ENCODE measurements at regions not wholly inside any gene's neighbourhood (a gene's known extent, or its start where the extent isn't known, plus 50 kb on each side); places are given as distances from the start of the nearest gene placed in this dataset.

- H3K9me3 Mint-ChIP-seq (ENCODE audit: insufficient read depth), result peaks cover 2% of the 10 kb centered on the region
- Histone ChIP-seq H4K20me1 (ENCODE audit: control insufficient read depth, insufficient read depth, low read length, poor library complexity, severe bottlenecking) (no peaks in the 10 kb centered on the region), H3K36me3 (replicated peaks in 1 of 2; ENCODE audit: control extremely low read depth in 1 of 2, control insufficient read depth in 1 of 2, extremely low read depth in 1 of 2, insufficient read depth in 2 of 2, low read length in 1 of 2) (no peaks in the 10 kb centered on the region), H3K4me1 (ENCODE audit: control insufficient read depth in 2 of 2, insufficient read depth in 2 of 2, low read length in 2 of 2) (no peaks in the 10 kb centered on the region), H3K27me3 (replicated peaks in 1 of 4; ENCODE audit: control extremely low read depth in 1 of 4, control insufficient read depth in 3 of 4, insufficient read depth in 4 of 4, low read length in 3 of 4) (no peaks in the 10 kb centered on the region), H3K79me2 (ENCODE audit: control insufficient read depth, insufficient read depth, low read length) (no peaks in the 10 kb centered on the region), H3K4me2 (replicated peaks; ENCODE audit: low read depth, low read length, poor library complexity, severe bottlenecking) (no peak overlapping the region), H3K27ac (ENCODE audit: low read length in 2 of 2) (no peak overlapping the region), H3K9ac (ENCODE audit: low read length) (no peak overlapping the region), H3K9me3 (ENCODE audit: control extremely low read depth in 1 of 3, control insufficient read depth in 2 of 3, insufficient read depth in 1 of 3, low read length in 2 of 3) (peaks cover 0 to 4% (median 0%) of the 10 kb centered on the region in 3 donors), H2AFZ (ENCODE audit: insufficient read depth, low read depth, low read length, poor library complexity, severe bottlenecking) (no peak overlapping the region), H3K4me3 (ENCODE audit: control extremely low read depth in 1 of 5, extremely low read depth in 1 of 5, insufficient read depth in 1 of 5, low read depth in 2 of 5, low read length in 4 of 5) (no peak overlapping the region)
- WGBS (ENCODE audit: insufficient coverage), result 90% methylated on average over 6 of the region's 12 CpGs
- ATAC-seq (ENCODE audit: low read depth) (no peak), DNase-seq (no peak)
- TF ChIP-seq EZH2 (IDR thresholded peaks at IDR 0.05; ENCODE audit: borderline replicate concordance, insufficient read depth, low read depth, low read length, poor library complexity, severe bottlenecking), result no peak
- TF ChIP-seq, protein P1, sequence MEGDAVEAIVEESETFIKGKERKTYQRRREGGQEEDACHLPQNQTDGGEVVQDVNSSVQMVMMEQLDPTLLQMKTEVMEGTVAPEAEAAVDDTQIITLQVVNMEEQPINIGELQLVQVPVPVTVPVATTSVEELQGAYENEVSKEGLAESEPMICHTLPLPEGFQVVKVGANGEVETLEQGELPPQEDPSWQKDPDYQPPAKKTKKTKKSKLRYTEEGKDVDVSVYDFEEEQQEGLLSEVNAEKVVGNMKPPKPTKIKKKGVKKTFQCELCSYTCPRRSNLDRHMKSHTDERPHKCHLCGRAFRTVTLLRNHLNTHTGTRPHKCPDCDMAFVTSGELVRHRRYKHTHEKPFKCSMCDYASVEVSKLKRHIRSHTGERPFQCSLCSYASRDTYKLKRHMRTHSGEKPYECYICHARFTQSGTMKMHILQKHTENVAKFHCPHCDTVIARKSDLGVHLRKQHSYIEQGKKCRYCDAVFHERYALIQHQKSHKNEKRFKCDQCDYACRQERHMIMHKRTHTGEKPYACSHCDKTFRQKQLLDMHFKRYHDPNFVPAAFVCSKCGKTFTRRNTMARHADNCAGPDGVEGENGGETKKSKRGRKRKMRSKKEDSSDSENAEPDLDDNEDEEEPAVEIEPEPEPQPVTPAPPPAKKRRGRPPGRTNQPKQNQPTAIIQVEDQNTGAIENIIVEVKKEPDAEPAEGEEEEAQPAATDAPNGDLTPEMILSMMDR (IDR thresholded peaks at IDR 0.05), result no peak
- H3K4me3 Mint-ChIP-seq, result no peak overlapping the region
- H3K27ac Mint-ChIP-seq, result no peak overlapping the region
- intact Hi-C loops (cut with micrococcal nuclease), result no loop called here
- ChIA-PET CTCF (no interaction called here), POLR2A (no interaction called here)
- no peaks in the 10 kb centered on the region for H3K4me1 Mint-ChIP-seq
- no peaks in the 10 kb centered on the region for H3K27me3 Mint-ChIP-seq
Observed at GRCh38 chr5:3825531-3826451, 230.2 kb downstream of the IRX1 start.

DNA sequence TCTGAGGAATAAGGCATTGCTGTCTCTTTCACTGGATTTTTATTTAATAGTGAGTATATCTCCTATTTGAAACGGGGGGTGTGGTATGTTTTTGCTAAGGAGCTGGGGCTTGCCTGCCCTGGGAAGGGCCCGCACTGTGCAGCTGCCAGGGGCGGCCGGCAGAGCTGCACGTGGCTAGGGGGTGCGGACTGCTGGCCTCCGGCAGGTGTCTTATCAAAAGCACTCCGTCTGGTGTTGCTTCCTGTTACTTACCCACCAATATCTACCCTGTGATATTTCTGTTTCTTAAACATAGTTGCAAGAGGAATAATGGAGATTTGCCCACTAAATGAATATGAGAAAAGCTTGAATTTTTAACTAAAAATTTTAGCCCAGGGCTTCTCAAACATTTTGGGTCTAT, 232.0 kb downstream of the IRX1 start:
- Histone ChIP-seq H2AFZ (ENCODE audit: insufficient read depth, low read depth, low read length, poor library complexity, severe bottlenecking) (peak overlapping the region; percentile 22), H3K79me2 (ENCODE audit: control insufficient read depth, insufficient read depth, low read length) (no peaks in the 10 kb centered on the region), H3K4me1 (ENCODE audit: control insufficient read depth in 2 of 2, insufficient read depth in 2 of 2, low read length in 2 of 2) (no peaks in the 10 kb centered on the region), H3K27ac (ENCODE audit: low read length in 2 of 2) (no peak overlapping the region), H3K27me3 (replicated peaks in 1 of 4; ENCODE audit: control extremely low read depth in 1 of 4, control insufficient read depth in 3 of 4, insufficient read depth in 4 of 4, low read length in 3 of 4) (no peaks in the 10 kb centered on the region), H4K20me1 (ENCODE audit: control insufficient read depth, insufficient read depth, low read length, poor library complexity, severe bottlenecking) (no peaks in the 10 kb centered on the region), H3K4me3 (ENCODE audit: control extremely low read depth in 1 of 5, extremely low read depth in 1 of 5, insufficient read depth in 1 of 5, low read depth in 2 of 5, low read length in 4 of 5) (no peak overlapping the region), H3K4me2 (replicated peaks; ENCODE audit: low read depth, low read length, poor library complexity, severe bottlenecking) (no peak overlapping the region), H3K36me3 (replicated peaks in 1 of 2; ENCODE audit: control extremely low read depth in 1 of 2, control insufficient read depth in 1 of 2, extremely low read depth in 1 of 2, insufficient read depth in 2 of 2, low read length in 1 of 2) (no peaks in the 10 kb centered on the region), H3K9me3 (ENCODE audit: control extremely low read depth in 1 of 3, control insufficient read depth in 2 of 3, insufficient read depth in 1 of 3, low read length in 2 of 3) (peaks cover 0 to 1% (median 0%) of the 10 kb centered on the region in 3 donors), H3K9ac (ENCODE audit: low read length) (no peak overlapping the region)
- no peaks in the 10 kb centered on the region for H3K4me1 Mint-ChIP-seq
- H3K4me3 Mint-ChIP-seq, result no peak overlapping the region
- peaks cover 2% of the 10 kb centered on the region for H3K9me3 Mint-ChIP-seq (ENCODE audit: insufficient read depth)
- TF ChIP-seq EZH2 (IDR thresholded peaks at IDR 0.05; ENCODE audit: borderline replicate concordance, insufficient read depth, low read depth, low read length, poor library complexity, severe bottlenecking), result no peak
- TF ChIP-seq, protein P1 (IDR thresholded peaks at IDR 0.05), result no peak
- ATAC-seq (ENCODE audit: low read depth), result no peak
- 0% methylated on average over 2 of the region's 8 CpGs for WGBS (ENCODE audit: insufficient coverage)
- intact Hi-C loops (cut with micrococcal nuclease), result no loop called here
- no peak overlapping the region for H3K27ac Mint-ChIP-seq
- DNase-seq, result no peak
- CTCF ChIA-PET, result no interaction called here
- no peaks in the 10 kb centered on the region for H3K27me3 Mint-ChIP-seq
- POLR2A ChIA-PET, result no interaction called here
